ENCODE measurements at regions not wholly inside any gene's neighbourhood (a gene's known extent, or its start where the extent isn't known, plus 50 kb on each side); places are given as distances from the start of the nearest gene placed in this dataset.

DNA sequence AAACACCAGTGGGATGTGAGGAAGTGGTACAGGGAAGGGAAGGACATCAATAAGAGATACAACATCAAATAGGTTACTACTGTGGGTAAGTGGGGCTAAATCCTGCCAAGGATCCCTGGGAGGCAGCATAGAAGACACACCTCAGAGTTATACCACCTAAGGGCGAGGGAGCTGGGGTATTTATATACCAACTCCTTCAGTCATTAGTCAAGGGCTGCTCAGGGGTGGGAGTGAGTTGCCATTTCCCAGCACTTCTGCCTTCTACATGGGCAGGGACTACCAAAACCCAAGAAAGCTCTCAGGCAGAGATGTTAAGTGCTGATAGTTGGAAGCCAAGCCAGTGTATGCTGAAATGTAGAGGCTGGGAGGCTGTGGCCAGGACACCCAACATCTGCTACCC is 57.5 kb upstream of the MARCHF10 start:
- Mint-ChIP-seq H3K4me1 (ENCODE audit: unreplicated experiment) (peaks cover 13% of the 10 kb centered on the region), H3K27ac (ENCODE audit: unreplicated experiment) (no peak overlapping the region), H3K36me3 (ENCODE audit: low read depth, unreplicated experiment) (no peaks in the 10 kb centered on the region), H3K9me3 (ENCODE audit: unreplicated experiment) (no peaks in the 10 kb centered on the region), H3K27me3 (ENCODE audit: unreplicated experiment) (peaks cover 3% of the 10 kb centered on the region), H3K4me3 (ENCODE audit: unreplicated experiment) (no peak overlapping the region)
- no peak for DNase-seq (ENCODE audit: low spot score)
- TF ChIP-seq, protein P1, sequence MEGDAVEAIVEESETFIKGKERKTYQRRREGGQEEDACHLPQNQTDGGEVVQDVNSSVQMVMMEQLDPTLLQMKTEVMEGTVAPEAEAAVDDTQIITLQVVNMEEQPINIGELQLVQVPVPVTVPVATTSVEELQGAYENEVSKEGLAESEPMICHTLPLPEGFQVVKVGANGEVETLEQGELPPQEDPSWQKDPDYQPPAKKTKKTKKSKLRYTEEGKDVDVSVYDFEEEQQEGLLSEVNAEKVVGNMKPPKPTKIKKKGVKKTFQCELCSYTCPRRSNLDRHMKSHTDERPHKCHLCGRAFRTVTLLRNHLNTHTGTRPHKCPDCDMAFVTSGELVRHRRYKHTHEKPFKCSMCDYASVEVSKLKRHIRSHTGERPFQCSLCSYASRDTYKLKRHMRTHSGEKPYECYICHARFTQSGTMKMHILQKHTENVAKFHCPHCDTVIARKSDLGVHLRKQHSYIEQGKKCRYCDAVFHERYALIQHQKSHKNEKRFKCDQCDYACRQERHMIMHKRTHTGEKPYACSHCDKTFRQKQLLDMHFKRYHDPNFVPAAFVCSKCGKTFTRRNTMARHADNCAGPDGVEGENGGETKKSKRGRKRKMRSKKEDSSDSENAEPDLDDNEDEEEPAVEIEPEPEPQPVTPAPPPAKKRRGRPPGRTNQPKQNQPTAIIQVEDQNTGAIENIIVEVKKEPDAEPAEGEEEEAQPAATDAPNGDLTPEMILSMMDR (IDR thresholded peaks at IDR 0.05; ENCODE audit: unreplicated experiment): no peak

DNA sequence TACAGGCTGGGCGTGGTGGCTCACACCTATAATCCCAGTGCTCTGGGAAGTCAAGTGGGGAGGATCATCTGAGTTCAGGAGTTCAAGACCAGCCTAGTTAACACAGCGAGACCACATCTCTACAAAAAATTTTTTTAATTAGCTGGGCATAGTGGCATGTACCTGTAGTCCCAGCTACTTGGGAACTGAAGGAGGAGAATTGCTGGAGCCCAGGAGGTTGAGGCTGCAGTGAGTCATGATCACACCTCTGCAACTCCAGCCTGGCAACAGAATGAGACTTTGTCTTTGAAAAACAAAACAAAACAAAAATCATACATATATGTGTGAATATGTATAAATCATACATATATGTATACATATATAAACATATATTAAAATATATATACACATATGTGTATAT is 54.1 kb upstream of the MARCHF10 start:
- no peaks in the 10 kb centered on the region for H3K9me3 Mint-ChIP-seq (ENCODE audit: unreplicated experiment)
- DNase-seq (ENCODE audit: low spot score): no peak

DNA sequence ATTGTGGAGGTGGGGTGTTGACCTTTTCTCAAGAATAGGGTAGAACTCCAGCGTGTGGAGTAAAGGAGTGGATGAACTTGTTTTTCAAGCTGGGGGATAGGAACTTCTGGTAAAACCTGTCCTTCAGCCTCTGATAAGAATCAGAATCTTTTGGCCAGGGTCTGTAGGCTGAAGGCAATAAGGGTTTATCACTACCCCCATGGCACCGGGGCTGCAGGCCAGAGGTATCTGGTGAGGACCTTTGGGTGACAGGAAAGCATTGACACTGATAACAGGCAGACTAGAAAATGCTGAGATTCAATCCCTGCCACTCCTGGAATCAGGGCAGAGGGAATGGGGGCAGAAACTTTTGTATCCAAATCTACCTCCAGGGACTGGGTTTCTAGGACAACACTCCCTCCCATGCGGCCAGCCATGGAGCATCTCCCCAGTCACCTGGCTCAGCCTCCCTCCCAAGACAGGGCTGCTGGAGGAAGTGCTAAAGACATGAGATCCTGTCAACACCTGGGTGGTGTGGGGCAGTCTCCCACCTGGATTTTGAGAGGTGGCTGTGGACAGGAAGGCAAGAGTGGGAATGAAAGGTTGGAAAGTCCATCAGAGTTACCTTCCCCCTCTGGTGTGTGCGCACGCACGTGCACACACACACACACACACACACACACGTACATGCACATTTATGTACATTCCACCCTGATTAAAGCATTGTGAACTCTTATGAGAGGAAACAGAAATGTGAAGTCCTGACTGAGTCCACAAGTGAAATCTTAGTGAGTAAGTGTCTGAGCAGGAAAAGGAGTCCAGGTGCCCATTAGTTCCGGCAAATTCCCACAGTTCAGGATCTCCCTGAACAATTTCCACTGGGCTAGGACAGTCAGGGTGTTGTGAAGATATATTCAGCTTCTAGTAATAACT is 53.1 kb upstream of the MARCHF10 start:
- Mint-ChIP-seq H3K4me1 (ENCODE audit: unreplicated experiment) (peaks cover 5% of the 10 kb centered on the region), H3K4me3 (ENCODE audit: unreplicated experiment) (no peak overlapping the region), H3K9me3 (ENCODE audit: unreplicated experiment) (no peaks in the 10 kb centered on the region), H3K27me3 (ENCODE audit: unreplicated experiment) (no peaks in the 10 kb centered on the region), H3K27ac (ENCODE audit: unreplicated experiment) (no peak overlapping the region), H3K36me3 (ENCODE audit: low read depth, unreplicated experiment) (no peaks in the 10 kb centered on the region)
- DNase-seq (ENCODE audit: low spot score): no peak
- TF ChIP-seq, protein P1 (IDR thresholded peaks at IDR 0.05; ENCODE audit: unreplicated experiment): no peak

More for the DNA sequence above, 54.1 kb upstream of the MARCHF10 start:
- H3K36me3 Mint-ChIP-seq (ENCODE audit: low read depth, unreplicated experiment): no peaks in the 10 kb centered on the region
- TF ChIP-seq, protein P1 (IDR thresholded peaks at IDR 0.05; ENCODE audit: unreplicated experiment): no peak
- no peak overlapping the region for H3K4me3 Mint-ChIP-seq (ENCODE audit: unreplicated experiment)
- peaks cover 2% of the 10 kb centered on the region for H3K27me3 Mint-ChIP-seq (ENCODE audit: unreplicated experiment)
- H3K4me1 Mint-ChIP-seq (ENCODE audit: unreplicated experiment): peaks cover 5% of the 10 kb centered on the region
- no peak overlapping the region for H3K27ac Mint-ChIP-seq (ENCODE audit: unreplicated experiment)

DNA sequence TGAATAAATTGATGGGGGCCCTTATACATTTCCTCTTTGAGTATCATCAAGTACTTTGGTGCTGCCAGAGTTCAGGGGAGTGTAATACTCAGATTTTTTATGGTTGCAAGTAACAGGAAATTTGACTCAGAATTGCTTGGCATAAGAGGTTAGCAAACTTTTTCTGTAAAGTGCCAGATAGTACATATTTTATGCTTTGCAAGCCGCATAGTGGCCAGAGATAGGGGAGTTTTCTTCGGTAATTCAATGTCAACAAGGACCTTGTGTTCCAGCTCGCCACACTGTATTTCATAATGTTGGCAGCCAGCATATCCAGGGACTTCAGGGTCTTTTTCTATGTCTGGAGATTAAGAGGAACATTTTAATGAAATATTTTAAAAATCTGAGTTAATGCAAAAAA is 51.0 kb upstream of the MARCHF10 start:
- Mint-ChIP-seq H3K4me1 (ENCODE audit: unreplicated experiment) (no peaks in the 10 kb centered on the region), H3K36me3 (ENCODE audit: low read depth, unreplicated experiment) (no peaks in the 10 kb centered on the region), H3K27me3 (ENCODE audit: unreplicated experiment) (peaks cover 1% of the 10 kb centered on the region), H3K9me3 (ENCODE audit: unreplicated experiment) (no peaks in the 10 kb centered on the region), H3K4me3 (ENCODE audit: unreplicated experiment) (no peak overlapping the region), H3K27ac (ENCODE audit: unreplicated experiment) (no peak overlapping the region)
- TF ChIP-seq, protein P1 (IDR thresholded peaks at IDR 0.05; ENCODE audit: unreplicated experiment): no peak
- DNase-seq (ENCODE audit: low spot score): no peak
